ENCODE measurements at regions not wholly inside any gene's neighbourhood (a gene's known extent, or its start where the extent isn't known, plus 50 kb on each side); places are given as distances from the start of the nearest gene placed in this dataset.

GRCh38 chr18:77763530-77764145, 514.0 kb downstream of the GALR1 start:
- DNase-seq = no peak

DNA sequence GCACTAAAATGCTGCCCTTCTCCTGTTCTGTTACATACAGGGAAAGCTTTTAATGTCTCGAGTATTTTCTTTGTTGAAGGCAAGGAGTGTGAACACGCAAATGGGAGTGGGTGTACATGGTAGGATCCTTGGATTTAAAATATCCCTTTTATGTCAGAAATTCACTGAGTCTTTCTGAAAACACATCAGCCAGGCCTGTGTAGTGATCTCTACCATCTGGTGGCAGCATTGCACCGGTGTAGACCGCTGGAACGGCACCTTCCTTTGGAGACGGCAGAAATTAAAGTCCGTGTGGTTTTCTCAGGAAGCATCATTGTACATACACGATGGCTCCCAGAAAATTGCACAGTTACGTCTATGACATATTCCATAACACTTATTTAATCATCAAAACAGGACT, 515.8 kb downstream of the GALR1 start:
- DNase-seq = no peak

DNA sequence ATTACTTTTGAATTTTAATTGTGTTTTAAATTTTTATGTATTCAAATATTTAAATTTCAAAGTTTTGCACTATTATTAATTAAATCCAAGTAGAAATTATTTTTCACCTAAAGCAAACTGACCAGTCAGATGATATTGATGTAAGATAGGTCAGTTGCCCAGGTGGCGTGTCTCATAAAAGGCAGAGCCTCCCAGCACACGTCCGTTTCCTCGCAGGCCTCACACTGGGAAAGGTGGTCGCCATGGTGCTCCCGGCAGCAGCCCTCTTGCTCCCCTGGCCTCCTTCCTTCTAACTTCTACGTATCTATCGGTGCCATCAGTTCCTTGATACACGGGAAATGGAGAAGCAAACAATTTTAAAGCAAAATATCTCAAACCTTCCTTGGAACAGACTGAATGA, 516.8 kb downstream of the GALR1 start:
- no peak for DNase-seq

DNA sequence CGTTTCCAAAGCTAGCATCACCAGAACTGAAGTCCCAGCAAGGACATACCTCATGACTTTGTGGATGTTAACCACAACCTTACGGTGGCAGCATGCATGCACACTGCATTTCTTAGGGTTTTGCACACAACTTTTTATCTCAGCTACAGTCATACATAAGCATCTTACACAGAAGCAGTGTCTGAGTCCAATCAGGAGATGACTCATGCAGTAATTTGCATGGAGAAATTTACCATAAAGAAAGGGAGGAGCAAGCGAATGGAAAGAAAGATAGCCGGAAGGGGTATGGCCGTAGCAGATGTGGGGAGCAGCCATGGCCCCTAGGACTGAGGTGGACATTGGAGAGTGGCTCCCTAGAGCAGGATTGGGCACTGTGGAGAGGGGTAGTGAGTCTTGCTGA, 522.5 kb downstream of the GALR1 start:
- DNase-seq = no peak

DNA sequence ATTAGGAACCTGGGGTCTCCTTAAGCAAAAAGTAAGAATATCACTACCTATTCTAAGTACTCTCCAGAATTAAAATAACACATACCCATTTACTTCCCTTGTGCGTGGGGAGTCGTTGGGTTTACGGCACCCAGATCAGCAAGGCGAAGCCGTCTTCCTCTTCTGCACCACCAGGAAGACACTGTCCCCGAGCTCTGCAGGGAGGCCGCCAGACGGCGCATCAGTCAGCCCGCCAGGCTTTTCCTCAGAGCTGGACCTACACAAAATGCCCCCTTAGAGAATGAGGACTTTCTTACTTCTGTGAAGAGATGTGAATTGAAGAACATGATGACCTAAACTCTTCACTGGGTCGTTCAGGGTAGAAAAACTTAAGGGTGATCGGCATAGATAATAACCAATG, 526.5 kb downstream of the GALR1 start:
- no peak for DNase-seq

DNA sequence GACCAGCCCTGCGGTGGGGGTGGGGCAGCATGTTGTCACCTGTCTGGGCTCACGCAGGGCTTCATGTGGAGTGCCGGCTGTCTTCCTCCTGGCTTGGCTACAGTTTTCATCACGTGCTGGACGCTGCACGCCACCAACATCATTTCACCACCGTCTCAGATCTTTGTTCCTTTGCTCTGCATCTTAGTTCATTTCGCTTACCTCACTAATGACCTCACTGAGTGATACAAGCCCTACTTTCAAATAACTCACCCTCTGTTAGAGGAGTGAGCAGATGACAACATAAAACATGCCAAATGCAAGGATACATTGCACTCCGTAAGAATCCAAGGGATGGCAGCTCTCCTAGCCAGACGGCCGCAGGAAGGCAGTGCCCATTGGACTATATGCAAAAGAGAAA, 527.5 kb downstream of the GALR1 start:
- no peak for DNase-seq

- no peak for DNase-seq
Measured at GRCh38 chr18:77784759-77785379, 535.2 kb downstream of the GALR1 start.

- no peak for DNase-seq
Measured at GRCh38 chr18:77785415-77785975, 535.8 kb downstream of the GALR1 start.

- DNase-seq = no peak
Measured at GRCh38 chr18:77803024-77803423, 553.4 kb downstream of the GALR1 start.

- DNase-seq = no peak
Measured at GRCh38 chr18:77804382-77804781, 554.7 kb downstream of the GALR1 start.

DNA sequence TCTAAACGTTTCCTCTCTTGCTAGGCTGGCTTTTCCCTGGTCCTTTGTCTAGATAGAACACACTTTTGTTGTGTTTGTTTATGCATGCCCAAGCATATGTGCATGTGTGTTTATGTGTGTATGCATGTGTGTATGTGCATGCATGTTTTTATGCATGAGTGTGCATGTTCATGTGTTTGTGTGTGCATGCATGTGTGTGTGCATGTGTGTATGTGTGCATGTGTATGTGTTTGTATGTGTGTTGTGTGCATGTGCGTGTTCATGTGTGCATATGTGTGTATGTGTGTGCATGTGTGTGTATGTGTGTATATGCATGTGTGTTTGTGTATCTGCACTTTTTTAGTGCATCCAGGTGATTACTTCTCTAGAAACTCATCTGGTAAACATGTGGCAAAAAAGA, 558.0 kb downstream of the GALR1 start:
- no peak for DNase-seq

- DNase-seq = no peak
Measured at GRCh38 chr18:77811503-77811902, 561.9 kb downstream of the GALR1 start.

GRCh38 chr18:77815666-77816338, 566.2 kb downstream of the GALR1 start:
- no peak for DNase-seq

DNA sequence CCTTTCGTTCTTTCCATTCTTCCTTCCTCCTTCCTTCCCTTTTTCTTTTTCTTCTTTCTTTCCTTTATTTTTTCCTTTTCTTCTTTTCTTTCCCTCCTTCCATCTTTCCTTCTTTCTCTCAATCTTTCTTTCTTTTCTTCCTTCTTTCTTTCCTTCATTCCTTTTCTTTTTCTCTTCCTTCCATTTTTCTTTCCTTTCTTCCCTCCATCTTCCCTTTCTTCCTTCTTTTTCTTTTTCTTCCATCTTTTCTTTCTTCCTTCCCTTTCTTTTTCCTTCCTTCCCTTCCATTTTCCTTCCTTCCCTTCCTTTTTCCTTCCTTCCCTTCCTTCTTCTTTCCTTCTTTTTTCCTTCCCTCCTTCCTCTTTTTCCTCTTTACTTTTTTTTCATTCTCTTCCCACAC, 568.7 kb downstream of the GALR1 start:
- DNase-seq = no peak

GRCh38 chr18:77820472-77820871, 570.8 kb downstream of the GALR1 start:
- no peak for DNase-seq

GRCh38 chr18:77821892-77822291, 572.2 kb downstream of the GALR1 start:
- DNase-seq = no peak

DNA sequence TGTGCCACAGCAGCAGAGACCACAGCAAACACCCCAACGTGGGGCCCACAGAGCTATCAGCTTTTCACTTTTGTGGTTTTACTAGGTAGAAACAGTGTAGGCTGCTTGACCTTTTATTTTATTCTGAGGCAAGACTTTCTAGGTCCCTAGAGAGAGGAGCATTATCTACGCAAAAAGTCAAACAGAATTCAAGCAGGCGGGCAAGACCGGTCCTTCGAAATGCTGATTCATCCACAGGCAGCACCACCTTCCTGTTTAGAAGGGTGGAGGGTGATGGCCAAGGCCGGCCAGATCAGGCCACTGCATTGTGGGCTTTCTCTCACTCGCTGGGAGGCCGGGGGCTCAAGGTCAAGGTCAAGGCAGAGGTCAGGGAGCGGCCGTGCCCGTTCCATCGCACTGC, 573.0 kb downstream of the GALR1 start:
- DNase-seq = no peak

DNA sequence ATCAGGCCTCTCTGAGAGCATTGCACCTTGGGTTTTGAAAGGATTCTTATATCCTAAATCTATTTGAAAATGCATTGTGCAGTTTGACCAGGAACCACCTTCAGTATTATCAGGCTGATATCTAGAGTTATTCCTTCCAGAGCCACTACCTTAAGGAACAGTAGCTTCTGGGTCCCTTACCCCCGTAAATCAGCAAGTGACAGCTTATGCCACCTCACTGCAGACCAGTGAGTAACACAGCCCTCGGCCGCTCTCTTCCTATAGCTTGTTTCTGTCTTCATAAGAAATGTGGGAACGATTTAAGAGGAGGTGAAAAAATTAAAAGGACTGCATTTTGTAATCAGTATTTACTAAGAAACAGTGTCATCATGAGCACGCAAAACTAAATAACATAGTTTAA, 584.2 kb downstream of the GALR1 start:
- no peak for DNase-seq

- no peak for DNase-seq
Measured at GRCh38 chr18:77851802-77852201, 602.2 kb downstream of the GALR1 start.

DNA sequence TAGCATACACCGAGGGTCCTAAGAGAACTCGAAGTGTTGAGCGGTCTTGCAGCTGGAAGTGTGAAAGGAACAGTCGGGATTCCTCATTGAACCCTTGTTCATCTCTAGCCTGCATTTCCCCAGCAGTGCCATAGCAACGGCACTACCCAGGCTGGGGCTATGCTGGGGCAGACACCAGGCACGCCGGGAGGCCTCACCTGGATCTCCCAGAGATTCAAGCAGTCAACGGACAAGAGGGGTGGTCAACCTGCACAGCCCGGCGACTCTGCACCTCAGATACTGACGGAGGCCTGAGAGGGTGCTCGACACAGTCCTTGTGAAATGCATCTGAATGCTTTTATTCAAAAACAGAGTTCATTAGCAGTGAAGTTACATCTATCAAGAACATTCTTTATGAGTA, 604.2 kb downstream of the GALR1 start:
- DNase-seq = no peak

DNA sequence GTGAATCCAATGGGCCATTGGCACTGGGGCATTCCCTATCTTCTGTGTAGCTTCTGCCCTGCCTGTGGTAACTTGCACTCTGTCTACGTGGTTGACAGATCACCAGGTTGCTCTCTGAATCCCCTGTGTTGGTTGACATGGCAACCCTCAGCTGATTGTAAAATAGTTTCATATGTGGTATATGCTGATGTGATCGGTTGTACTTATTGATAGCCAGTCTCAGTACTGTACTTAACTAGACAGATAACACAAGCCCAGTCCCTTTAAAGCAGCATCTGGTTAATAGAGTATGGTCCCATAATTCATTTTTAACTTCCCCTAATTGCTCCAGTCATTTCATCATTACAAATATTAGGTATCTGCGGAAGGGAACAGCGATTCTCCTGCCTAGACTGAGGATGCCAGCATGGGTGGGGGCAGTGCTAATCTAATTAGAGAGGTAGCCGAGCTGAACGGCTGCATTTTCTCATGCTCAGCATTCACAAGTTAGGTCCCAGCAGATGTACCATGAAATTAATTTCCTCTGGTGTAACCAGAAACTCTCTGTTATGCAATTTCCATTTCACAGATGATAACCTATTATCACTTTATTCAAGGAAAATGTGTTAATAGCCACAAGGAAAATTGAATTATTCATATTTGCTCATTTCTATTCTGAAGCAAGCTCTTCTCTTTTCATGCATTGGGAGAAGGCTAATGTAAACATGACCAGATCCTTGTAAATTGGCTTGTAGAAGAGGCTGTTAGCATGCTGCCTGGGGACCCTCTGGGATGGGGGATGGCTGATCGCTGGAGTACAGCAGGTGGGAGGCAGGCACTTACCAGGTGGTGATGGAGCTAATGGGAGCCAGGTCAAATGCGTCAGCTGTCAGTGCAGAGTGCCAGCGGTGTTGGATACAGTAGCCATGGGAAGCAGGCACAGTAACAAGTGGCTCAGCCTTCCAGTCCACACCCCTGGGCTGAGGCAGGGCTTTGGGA, 608.3 kb downstream of the GALR1 start:
- no peak for DNase-seq

DNA sequence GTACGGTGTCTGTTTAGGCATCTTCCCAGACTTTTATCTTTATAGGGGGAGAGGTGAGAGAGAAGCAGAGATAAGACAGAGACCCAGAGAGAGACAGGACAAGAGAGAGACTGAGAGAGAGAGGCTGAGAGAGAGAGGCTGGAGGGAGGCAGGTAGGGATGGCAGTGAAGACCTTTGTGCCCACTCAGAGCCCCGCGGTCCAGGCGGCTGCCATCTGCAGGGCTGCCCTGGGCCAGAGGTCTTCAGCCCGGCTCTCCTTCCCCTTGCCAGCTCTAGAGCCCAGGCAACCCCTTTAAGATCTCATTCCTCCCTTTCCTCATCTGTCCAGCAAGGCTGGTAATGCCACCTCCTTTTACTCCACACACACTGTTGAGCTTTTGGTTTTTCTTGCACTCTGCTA, 610.0 kb downstream of the GALR1 start:
- DNase-seq = no peak
